Mesendoderm (in vitro differentiated cells): ENCODE measurements at regions not wholly inside any gene's neighbourhood (a gene's known extent, or its start where the extent isn't known, plus 50 kb on each side); places are given as distances from the start of the nearest gene placed in this dataset.

ENCODE experiments used
- DNase-seq: peaks from one replicate; pipeline ENCODE4 v3.0.0; 2013
- H2AK5ac ChIP-seq: 2 replicates; pipeline ENCODE4 v1.6.1; 2013; ENCODE audit warnings: low read length, inconsistent platforms
- H2BK120ac ChIP-seq: 2 replicates; pipeline ENCODE4 v1.6.1; 2013; ENCODE audit warnings: low read depth, mild to moderate bottlenecking, low read length, moderate library complexity, mixed read lengths
- H2BK15ac ChIP-seq: replicated peaks from 2 replicates; pipeline ENCODE4 v1.6.1; 2013; ENCODE audit warnings: low read depth, mild to moderate bottlenecking, moderate library complexity
- H2BK5ac ChIP-seq: 2 replicates; pipeline ENCODE4 v1.6.1; 2013; ENCODE audit warnings: low read length, inconsistent platforms
- H3K18ac ChIP-seq: 2 replicates; pipeline ENCODE4 v1.6.1; 2013; ENCODE audit warnings: mild to moderate bottlenecking, low read length, mixed read lengths
- H3K23ac ChIP-seq: one replicate; pipeline ENCODE4 v1.6.1; 2013; ENCODE audit warnings: low read length
- H3K27ac ChIP-seq: 2 replicates; pipeline ENCODE4 v1.5.1; 2013; ENCODE audit warnings: low read depth, mild to moderate bottlenecking, inconsistent platforms, low read length, moderate library complexity
- H3K27me3 ChIP-seq: 2 replicates; pipeline ENCODE4 v1.6.1; 2013; ENCODE audit warnings: low read length, control low read depth, mild to moderate bottlenecking, inconsistent platforms; ENCODE audit not compliant: insufficient read depth, poor library complexity
- H3K36me3 ChIP-seq: 2 replicates; pipeline ENCODE4 v1.6.1; 2013; ENCODE audit warnings: low read length, inconsistent platforms; ENCODE audit not compliant: control insufficient read depth, insufficient read depth
- H3K4ac ChIP-seq: one replicate; pipeline ENCODE4 v1.6.1; 2013; ENCODE audit warnings: low read depth, mild to moderate bottlenecking, low read length, moderate library complexity
- H3K4me1 ChIP-seq: 2 replicates; pipeline ENCODE4 v1.6.1; 2013; ENCODE audit warnings: low read depth, low read length, inconsistent platforms; ENCODE audit not compliant: control insufficient read depth
- H3K4me2 ChIP-seq: 2 replicates; pipeline ENCODE4 v1.6.1; 2013; ENCODE audit warnings: low read length
- H3K4me3 ChIP-seq: 2 replicates; pipeline ENCODE4 v1.5.1; 2013; ENCODE audit warnings: mild to moderate bottlenecking, low read length
- H3K56ac ChIP-seq: one replicate; pipeline ENCODE4 v1.6.1; 2013; ENCODE audit warnings: low read length
- H3K79me1 ChIP-seq: 2 replicates; pipeline ENCODE4 v1.6.1; 2013; ENCODE audit warnings: low read length, inconsistent platforms
- H3K79me2 ChIP-seq: 2 replicates; pipeline ENCODE4 v1.6.1; 2013; ENCODE audit warnings: mild to moderate bottlenecking, low read length; ENCODE audit not compliant: control insufficient read depth, insufficient read depth
- H3K9ac ChIP-seq: 2 replicates; pipeline ENCODE4 v1.6.1; 2013; ENCODE audit warnings: low read length, inconsistent platforms
- H4K5ac ChIP-seq: one replicate; pipeline ENCODE4 v1.6.1; 2013; ENCODE audit warnings: low read length
- H4K8ac ChIP-seq: one replicate; pipeline ENCODE4 v1.6.1; 2013; ENCODE audit warnings: low read depth, mild to moderate bottlenecking, control low read depth, low read length, moderate library complexity
- WGBS: extraction: QIAGEN DNeasy Blood & Tissue Kit; methylation state at CpG from one replicate; pipeline ENCODE4 v1.1.7; 2013; ENCODE audit warnings: low lambda C conversion rate, missing lambda C conversion rate; ENCODE audit not compliant: insufficient coverage; ENCODE audit errors: extremely low coverage; 5-methylcytosine and 5-hydroxymethylcytosine counted together

GRCh38 chr10:26355241-26355640 is 82.9 kb upstream of the APBB1IP start:
- H3K9ac ChIP-seq: no peak overlapping the region
- no peaks in the 10 kb centered on the region for H3K79me2 ChIP-seq
- H3K27me3 ChIP-seq: no peaks in the 10 kb centered on the region
- no peaks in the 10 kb centered on the region for H3K36me3 ChIP-seq
- no peak overlapping the region for H3K18ac ChIP-seq
- DNase-seq: no peak
- H2BK15ac ChIP-seq: no peak overlapping the region
- no peak overlapping the region for H3K4me2 ChIP-seq
- no peak overlapping the region for H2AK5ac ChIP-seq
- H3K27ac ChIP-seq: no peak overlapping the region
- no peak overlapping the region for H4K8ac ChIP-seq
- H4K5ac ChIP-seq: no peak overlapping the region
- H2BK5ac ChIP-seq: no peak overlapping the region
- no peak overlapping the region for H3K23ac ChIP-seq
- no peaks in the 10 kb centered on the region for H3K4me1 ChIP-seq
- H3K4me3 ChIP-seq: no peak overlapping the region
- H2BK120ac ChIP-seq: no peak overlapping the region
- no peaks in the 10 kb centered on the region for H3K79me1 ChIP-seq
- H3K4ac ChIP-seq: no peak overlapping the region
- no peak overlapping the region for H3K56ac ChIP-seq
- WGBS: no CpG with 5 or more reads among the region's 6 CpGs

GRCh38 chr10:26357203-26357602 is 80.9 kb upstream of the APBB1IP start:
- no CpG with 5 or more reads among the region's 1 CpG for WGBS
- no peak for DNase-seq

GRCh38 chr10:26358071-26358470 is 80.1 kb upstream of the APBB1IP start:
- H3K56ac ChIP-seq: no peak overlapping the region
- no peak overlapping the region for H3K4me3 ChIP-seq
- no peak overlapping the region for H3K4ac ChIP-seq
- no peaks in the 10 kb centered on the region for H3K79me2 ChIP-seq
- no peaks in the 10 kb centered on the region for H3K4me1 ChIP-seq
- H3K4me2 ChIP-seq: no peak overlapping the region
- no peak overlapping the region for H4K8ac ChIP-seq
- DNase-seq: no peak
- no peak overlapping the region for H3K27ac ChIP-seq
- no peak overlapping the region for H2BK120ac ChIP-seq
- no peak overlapping the region for H3K9ac ChIP-seq
- no peaks in the 10 kb centered on the region for H3K36me3 ChIP-seq
- no peak overlapping the region for H2BK5ac ChIP-seq
- H3K18ac ChIP-seq: no peak overlapping the region
- no peak overlapping the region for H3K23ac ChIP-seq
- H2AK5ac ChIP-seq: no peak overlapping the region
- no peak overlapping the region for H4K5ac ChIP-seq
- no peak overlapping the region for H2BK15ac ChIP-seq
- no CpG with 5 or more reads among the region's 2 CpGs for WGBS
- no peaks in the 10 kb centered on the region for H3K79me1 ChIP-seq
- H3K27me3 ChIP-seq: no peaks in the 10 kb centered on the region

More at GRCh38 chr10:26357203-26357602, 80.9 kb upstream of the APBB1IP start:
- no peak overlapping the region for H3K4me2 ChIP-seq
- H3K27me3 ChIP-seq: no peaks in the 10 kb centered on the region
- H3K4me1 ChIP-seq: no peaks in the 10 kb centered on the region
- no peak overlapping the region for H3K56ac ChIP-seq
- no peaks in the 10 kb centered on the region for H3K36me3 ChIP-seq
- H3K4ac ChIP-seq: no peak overlapping the region
- H3K79me2 ChIP-seq: no peaks in the 10 kb centered on the region
- no peak overlapping the region for H3K18ac ChIP-seq
- no peak overlapping the region for H3K9ac ChIP-seq
- no peak overlapping the region for H2BK15ac ChIP-seq
- no peak overlapping the region for H3K27ac ChIP-seq
- H2BK120ac ChIP-seq: no peak overlapping the region
- no peak overlapping the region for H4K5ac ChIP-seq
- no peak overlapping the region for H4K8ac ChIP-seq
- no peak overlapping the region for H3K23ac ChIP-seq
- H3K4me3 ChIP-seq: no peak overlapping the region
- no peak overlapping the region for H2BK5ac ChIP-seq
- H2AK5ac ChIP-seq: no peak overlapping the region
- H3K79me1 ChIP-seq: no peaks in the 10 kb centered on the region

GRCh38 chr10:26359670-26360069 is 78.5 kb upstream of the APBB1IP start:
- Histone ChIP-seq H2BK15ac (no peak overlapping the region), H3K79me2 (no peaks in the 10 kb centered on the region), H3K4ac (no peak overlapping the region), H4K5ac (no peak overlapping the region), H3K27me3 (no peaks in the 10 kb centered on the region), H4K8ac (no peak overlapping the region), H3K4me2 (no peak overlapping the region), H3K4me3 (no peak overlapping the region), H3K23ac (no peak overlapping the region), H3K56ac (no peak overlapping the region), H2BK5ac (no peak overlapping the region), H3K36me3 (no peaks in the 10 kb centered on the region), H3K9ac (no peak overlapping the region), H3K18ac (no peak overlapping the region), H3K27ac (no peak overlapping the region), H3K79me1 (no peaks in the 10 kb centered on the region), H2BK120ac (no peak overlapping the region), H3K4me1 (no peaks in the 10 kb centered on the region), H2AK5ac (no peak overlapping the region)
- WGBS: no CpG with 5 or more reads among the region's 1 CpG
- no peak for DNase-seq

GRCh38 chr10:26361351-26361750 is 76.8 kb upstream of the APBB1IP start:
- H3K9ac ChIP-seq: no peak overlapping the region
- no peak overlapping the region for H3K4ac ChIP-seq
- H3K18ac ChIP-seq: no peak overlapping the region
- H2AK5ac ChIP-seq: no peak overlapping the region
- no peak overlapping the region for H3K4me2 ChIP-seq
- H2BK15ac ChIP-seq: no peak overlapping the region
- H4K5ac ChIP-seq: no peak overlapping the region
- H3K23ac ChIP-seq: no peak overlapping the region
- WGBS: no CpG with 5 or more reads among the region's 3 CpGs
- H4K8ac ChIP-seq: no peak overlapping the region
- H3K36me3 ChIP-seq: no peaks in the 10 kb centered on the region
- H3K27ac ChIP-seq: no peak overlapping the region
- no peaks in the 10 kb centered on the region for H3K4me1 ChIP-seq
- H3K79me1 ChIP-seq: no peaks in the 10 kb centered on the region
- no peak overlapping the region for H2BK120ac ChIP-seq
- H3K79me2 ChIP-seq: no peaks in the 10 kb centered on the region
- H2BK5ac ChIP-seq: no peak overlapping the region
- no peaks in the 10 kb centered on the region for H3K27me3 ChIP-seq
- no peak overlapping the region for H3K56ac ChIP-seq
- DNase-seq: no peak
- no peak overlapping the region for H3K4me3 ChIP-seq

- H2BK5ac ChIP-seq: no peak overlapping the region
- WGBS: no CpG with 5 or more reads among the region's 1 CpG
- no peaks in the 10 kb centered on the region for H3K79me1 ChIP-seq
- no peaks in the 10 kb centered on the region for H3K4me1 ChIP-seq
- H3K36me3 ChIP-seq: no peaks in the 10 kb centered on the region
- H4K5ac ChIP-seq: no peak overlapping the region
- H2BK15ac ChIP-seq: no peak overlapping the region
- DNase-seq: no peak
- no peak overlapping the region for H3K23ac ChIP-seq
- H3K56ac ChIP-seq: no peak overlapping the region
- no peak overlapping the region for H3K4me3 ChIP-seq
- no peak overlapping the region for H3K4ac ChIP-seq
- no peak overlapping the region for H3K9ac ChIP-seq
- H2AK5ac ChIP-seq: no peak overlapping the region
- no peak overlapping the region for H3K4me2 ChIP-seq
- no peaks in the 10 kb centered on the region for H3K79me2 ChIP-seq
- no peak overlapping the region for H2BK120ac ChIP-seq
- H4K8ac ChIP-seq: no peak overlapping the region
- H3K18ac ChIP-seq: no peak overlapping the region
- no peak overlapping the region for H3K27ac ChIP-seq
- no peaks in the 10 kb centered on the region for H3K27me3 ChIP-seq
Measured at GRCh38 chr10:26361971-26362370, 76.2 kb upstream of the APBB1IP start.
